Ishikawa (cell line): ENCODE measurements at regions not wholly inside any gene's neighbourhood (a gene's known extent, or its start where the extent isn't known, plus 50 kb on each side); places are given as distances from the start of the nearest gene placed in this dataset.

Experiments
- EGR1 ChIP-seq: IDR thresholded peaks from 2 replicates; pipeline ENCODE4 v1.6.1; 2012
- EP300 ChIP-seq: IDR thresholded peaks from 2 replicates; pipeline ENCODE4 v1.6.1; 2012; ENCODE audit warnings: borderline replicate concordance
- FOXM1 ChIP-seq: IDR thresholded peaks from 2 replicates; pipeline ENCODE4 v1.6.1; 2012; ENCODE audit warnings: low read depth, borderline replicate concordance
- MAX ChIP-seq: IDR thresholded peaks from 2 replicates; pipeline ENCODE4 v1.6.1; 2012
- REST ChIP-seq: IDR thresholded peaks from 2 replicates; pipeline ENCODE4 v1.6.1; 2012; ENCODE audit warnings: low read depth, mild to moderate bottlenecking
- TAF1 ChIP-seq: IDR thresholded peaks from 2 replicates; pipeline ENCODE4 v1.6.1; 2012; ENCODE audit warnings: low read depth, mild to moderate bottlenecking
- YY1 ChIP-seq: IDR thresholded peaks from 2 replicates; pipeline ENCODE4 v1.6.1; 2012; ENCODE audit warnings: low read depth

GRCh38 chr20:50355590-50356524 is 154.3 kb upstream of the PTPN1 start:
- TF ChIP-seq FOXM1 (no peak), YY1 (no peak), REST (no peak), TAF1 (no peak), EP300 (no peak), MAX (no peak), EGR1 (no peak)
